ENCODE measurements at regions not wholly inside any gene's neighbourhood (a gene's known extent, or its start where the extent isn't known, plus 50 kb on each side); places are given as distances from the start of the nearest gene placed in this dataset.

DNA sequence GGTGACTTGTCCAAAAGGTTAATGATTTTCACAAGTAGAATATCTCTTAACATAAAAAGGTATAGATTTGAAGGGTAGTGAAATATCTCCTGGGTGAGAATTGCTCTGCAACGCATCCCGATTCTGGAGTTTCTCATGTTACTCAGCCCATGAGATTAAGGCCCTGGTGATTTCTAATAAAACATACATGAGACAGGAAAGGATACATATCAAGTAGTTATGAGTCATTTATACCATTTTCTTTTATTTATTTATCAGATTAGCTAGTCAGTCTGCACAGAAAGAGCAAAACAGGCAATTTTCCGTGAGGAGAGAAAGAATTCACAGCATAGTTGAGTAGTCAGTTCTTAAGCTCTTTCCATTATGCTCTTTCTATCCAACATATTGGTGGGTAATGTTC is 535.6 kb upstream of the ATP2B1 start:
- TF ChIP-seq, protein P1, sequence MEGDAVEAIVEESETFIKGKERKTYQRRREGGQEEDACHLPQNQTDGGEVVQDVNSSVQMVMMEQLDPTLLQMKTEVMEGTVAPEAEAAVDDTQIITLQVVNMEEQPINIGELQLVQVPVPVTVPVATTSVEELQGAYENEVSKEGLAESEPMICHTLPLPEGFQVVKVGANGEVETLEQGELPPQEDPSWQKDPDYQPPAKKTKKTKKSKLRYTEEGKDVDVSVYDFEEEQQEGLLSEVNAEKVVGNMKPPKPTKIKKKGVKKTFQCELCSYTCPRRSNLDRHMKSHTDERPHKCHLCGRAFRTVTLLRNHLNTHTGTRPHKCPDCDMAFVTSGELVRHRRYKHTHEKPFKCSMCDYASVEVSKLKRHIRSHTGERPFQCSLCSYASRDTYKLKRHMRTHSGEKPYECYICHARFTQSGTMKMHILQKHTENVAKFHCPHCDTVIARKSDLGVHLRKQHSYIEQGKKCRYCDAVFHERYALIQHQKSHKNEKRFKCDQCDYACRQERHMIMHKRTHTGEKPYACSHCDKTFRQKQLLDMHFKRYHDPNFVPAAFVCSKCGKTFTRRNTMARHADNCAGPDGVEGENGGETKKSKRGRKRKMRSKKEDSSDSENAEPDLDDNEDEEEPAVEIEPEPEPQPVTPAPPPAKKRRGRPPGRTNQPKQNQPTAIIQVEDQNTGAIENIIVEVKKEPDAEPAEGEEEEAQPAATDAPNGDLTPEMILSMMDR (IDR thresholded peaks at IDR 0.05; ENCODE audit: low read depth, low read length, missing input control) = no peak
- TF ChIP-seq HNF4A (conservative IDR thresholded peaks at IDR 0.05) = no peak
- no peak for TF ChIP-seq REST (IDR thresholded peaks at IDR 0.05)
- no peak for TF ChIP-seq NR2F2 (IDR thresholded peaks at IDR 0.05)
- TF ChIP-seq, protein P2, sequence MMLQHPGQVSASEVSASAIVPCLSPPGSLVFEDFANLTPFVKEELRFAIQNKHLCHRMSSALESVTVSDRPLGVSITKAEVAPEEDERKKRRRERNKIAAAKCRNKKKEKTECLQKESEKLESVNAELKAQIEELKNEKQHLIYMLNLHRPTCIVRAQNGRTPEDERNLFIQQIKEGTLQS (IDR thresholded peaks at IDR 0.05) = no peak
- no peak for TF ChIP-seq GABPA (IDR thresholded peaks at IDR 0.05 in 1 of 2, conservative IDR thresholded peaks at IDR 0.05 in 1 of 2)
- TF ChIP-seq RAD21 (IDR thresholded peaks at IDR 0.05) = no peak
- TF ChIP-seq EGR1 (IDR thresholded peaks at IDR 0.05; ENCODE audit: low read depth in 2 of 2) = no peak
- TF ChIP-seq, protein P3, sequence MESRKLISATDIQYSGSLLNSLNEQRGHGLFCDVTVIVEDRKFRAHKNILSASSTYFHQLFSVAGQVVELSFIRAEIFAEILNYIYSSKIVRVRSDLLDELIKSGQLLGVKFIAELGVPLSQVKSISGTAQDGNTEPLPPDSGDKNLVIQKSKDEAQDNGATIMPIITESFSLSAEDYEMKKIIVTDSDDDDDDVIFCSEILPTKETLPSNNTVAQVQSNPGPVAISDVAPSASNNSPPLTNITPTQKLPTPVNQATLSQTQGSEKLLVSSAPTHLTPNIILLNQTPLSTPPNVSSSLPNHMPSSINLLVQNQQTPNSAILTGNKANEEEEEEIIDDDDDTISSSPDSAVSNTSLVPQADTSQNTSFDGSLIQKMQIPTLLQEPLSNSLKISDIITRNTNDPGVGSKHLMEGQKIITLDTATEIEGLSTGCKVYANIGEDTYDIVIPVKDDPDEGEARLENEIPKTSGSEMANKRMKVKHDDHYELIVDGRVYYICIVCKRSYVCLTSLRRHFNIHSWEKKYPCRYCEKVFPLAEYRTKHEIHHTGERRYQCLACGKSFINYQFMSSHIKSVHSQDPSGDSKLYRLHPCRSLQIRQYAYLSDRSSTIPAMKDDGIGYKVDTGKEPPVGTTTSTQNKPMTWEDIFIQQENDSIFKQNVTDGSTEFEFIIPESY (IDR thresholded peaks at IDR 0.05) = no peak
- TF ChIP-seq RXRA (IDR thresholded peaks at IDR 0.05) = no peak
- no peak for TF ChIP-seq JUND (IDR thresholded peaks at IDR 0.05)
- no peak for TF ChIP-seq FOXA2 (IDR thresholded peaks at IDR 0.05)
- TF ChIP-seq SP1 (IDR thresholded peaks at IDR 0.05) = no peak
